ENCODE measurements at regions not wholly inside any gene's neighbourhood (a gene's known extent, or its start where the extent isn't known, plus 50 kb on each side); places are given as distances from the start of the nearest gene placed in this dataset.

DNA sequence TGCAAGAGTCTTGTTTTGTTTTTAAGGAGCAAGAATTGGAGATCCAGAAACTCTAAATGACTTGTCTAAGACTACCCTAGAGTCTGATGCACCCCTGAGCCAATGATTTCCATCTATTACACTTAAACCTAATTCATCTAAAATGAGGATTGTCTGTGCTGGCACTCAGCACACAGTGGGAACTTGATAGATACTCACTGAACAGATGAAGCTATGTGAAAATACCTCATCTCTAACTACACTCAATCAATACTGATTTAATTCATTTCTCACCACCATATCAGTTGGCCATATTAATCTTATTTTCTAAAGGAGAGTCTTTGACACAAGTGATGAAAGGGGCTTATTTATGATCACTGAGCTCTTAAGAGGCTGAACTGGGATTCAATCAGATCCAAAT is 262.1 kb downstream of the HS3ST1 start:
- intact Hi-C loops (cut with DNase I), result no loop called here
- Histone ChIP-seq H3K4me1 (no peaks in the 10 kb centered on the region), H3K9me3 (no peaks in the 10 kb centered on the region), H3K4me3 (no peak overlapping the region), H3K27ac (no peak overlapping the region), H3K27me3 (no peaks in the 10 kb centered on the region), H3K36me3 (no peaks in the 10 kb centered on the region)
- no peak for TF ChIP-seq POLR2A (IDR thresholded peaks at IDR 0.05)
- no peak for TF ChIP-seq CTCF (IDR thresholded peaks at IDR 0.05)
- DNase-seq, result no peak

DNA sequence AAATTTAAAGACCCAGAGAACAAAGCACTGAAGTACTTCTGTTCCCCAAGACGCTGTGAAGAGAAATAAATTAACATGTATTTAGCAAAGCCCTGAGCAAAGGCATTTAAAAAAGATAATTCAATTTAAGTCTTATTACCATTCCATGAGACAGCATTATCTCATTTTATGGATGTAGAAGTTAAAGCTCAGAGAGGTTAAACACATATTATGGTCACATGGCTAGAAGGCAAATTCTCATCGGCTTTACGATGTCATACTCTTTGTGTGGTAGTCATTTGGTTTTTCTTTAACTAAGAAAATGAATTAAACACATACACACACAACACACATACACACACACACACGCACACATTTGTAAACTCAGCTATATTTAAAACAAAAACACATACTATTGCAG is 262.7 kb downstream of the HS3ST1 start:
- Histone ChIP-seq H3K9me3 (no peaks in the 10 kb centered on the region), H3K27me3 (no peaks in the 10 kb centered on the region), H3K4me1 (no peaks in the 10 kb centered on the region), H3K36me3 (no peaks in the 10 kb centered on the region), H3K27ac (no peak overlapping the region), H3K4me3 (no peak overlapping the region)
- WGBS, 2 donors, result 74 to 78% methylated on average over 4 of the region's 4 CpGs
- TF ChIP-seq CTCF (IDR thresholded peaks at IDR 0.05), result no peak
- TF ChIP-seq POLR2A (IDR thresholded peaks at IDR 0.05), result no peak
- DNase-seq, result no peak
- intact Hi-C loops (cut with DNase I), result no loop called here

GRCh38 chr4:11165052-11165451 is 263.6 kb downstream of the HS3ST1 start:
- TF ChIP-seq POLR2A (IDR thresholded peaks at IDR 0.05) (no peak), CTCF (IDR thresholded peaks at IDR 0.05) (no peak)
- DNase-seq, result no peak
- Histone ChIP-seq H3K9me3 (no peaks in the 10 kb centered on the region), H3K27me3 (no peaks in the 10 kb centered on the region), H3K27ac (no peak overlapping the region), H3K4me1 (no peaks in the 10 kb centered on the region), H3K36me3 (no peaks in the 10 kb centered on the region), H3K4me3 (no peak overlapping the region)
- intact Hi-C loops (cut with DNase I), result no loop called here
- 64 to 66% methylated on average over 5 of the region's 5 CpGs for WGBS, 2 donors

DNA sequence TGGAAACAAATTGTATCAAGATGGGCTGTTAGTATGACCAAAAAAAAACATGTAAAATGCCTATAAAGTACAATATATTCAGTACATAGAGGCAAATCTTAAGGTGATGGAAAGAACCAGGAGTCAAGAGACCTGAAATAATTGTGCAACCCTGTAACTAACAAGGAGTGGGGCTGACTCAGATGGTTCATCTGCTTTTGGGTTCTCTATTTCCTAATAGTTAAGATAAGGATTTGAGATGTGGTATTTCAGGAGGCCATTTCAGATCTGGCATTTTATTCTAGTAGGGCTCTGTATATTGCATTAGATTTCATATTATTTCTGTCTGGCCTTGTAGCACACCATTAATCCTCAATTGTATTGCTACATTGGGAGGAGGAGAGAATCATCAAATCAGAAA is 268.4 kb downstream of the HS3ST1 start:
- H3K36me3 ChIP-seq, result no peaks in the 10 kb centered on the region
- DNase-seq, result no peak
- H3K9me3 ChIP-seq, result no peaks in the 10 kb centered on the region
- H3K4me3 ChIP-seq, result no peak overlapping the region
- no peaks in the 10 kb centered on the region for H3K27me3 ChIP-seq
- no peak overlapping the region for H3K27ac ChIP-seq
- no peaks in the 10 kb centered on the region for H3K4me1 ChIP-seq
- intact Hi-C loops (cut with DNase I), result no loop called here
- TF ChIP-seq POLR2A (IDR thresholded peaks at IDR 0.05) (no peak), CTCF (IDR thresholded peaks at IDR 0.05) (no peak)

- Histone ChIP-seq H3K36me3 (no peaks in the 10 kb centered on the region), H3K4me3 (no peak overlapping the region), H3K27me3 (no peaks in the 10 kb centered on the region), H3K9me3 (no peaks in the 10 kb centered on the region), H3K4me1 (no peaks in the 10 kb centered on the region), H3K27ac (no peak overlapping the region)
- intact Hi-C loops (cut with DNase I), result no loop called here
- no peak for DNase-seq
- no peak for TF ChIP-seq CTCF (IDR thresholded peaks at IDR 0.05)
- no peak for TF ChIP-seq POLR2A (IDR thresholded peaks at IDR 0.05)
- 50 to 75% methylated on average over 1 of the region's 1 CpG for WGBS, 2 donors
These were observed 269.7 kb downstream of the HS3ST1 start for GRCh38 chr4:11158971-11159370.
